Loucy (cell line): ENCODE measurements at regions not wholly inside any gene's neighbourhood (a gene's known extent, or its start where the extent isn't known, plus 50 kb on each side); places are given as distances from the start of the nearest gene placed in this dataset.
"Not testable (repeated sequence)": the region's sequence is repeated elsewhere in the genome, so short reads cannot be mapped to it uniquely, and the experiment has no call there.

Experiments
- H2AFZ ChIP-seq: fragments of 200-600 bp; sonication (generic); 2 replicates; pipeline ENCODE4 v1.6.0; 2016; ENCODE audit warnings: antibody characterized with exemption, mild to moderate bottlenecking, low read length, moderate library complexity
- H3F3A ChIP-seq: fragments of 200-600 bp; 2 replicates; pipeline ENCODE4 v1.6.0; 2016; ENCODE audit warnings: antibody characterized with exemption, low read depth, mild to moderate bottlenecking
- H3K27me3 ChIP-seq: fragments of 200-600 bp; sonication (generic); 2 replicates; pipeline ENCODE4 v1.6.1; 2014; ENCODE audit warnings: low read length, mild to moderate bottlenecking; ENCODE audit not compliant: insufficient read depth, poor library complexity, severe bottlenecking
- H3K36me3 ChIP-seq: fragments of 200-600 bp; sonication (generic); 2 replicates; pipeline ENCODE4 v1.6.1; 2016; ENCODE audit warnings: low read length; ENCODE audit not compliant: insufficient read depth
- H3K4me1 ChIP-seq: fragments of 200-600 bp; sonication (generic); 2 replicates; pipeline ENCODE4 v1.5.1; 2014; ENCODE audit warnings: low read length, mild to moderate bottlenecking; ENCODE audit not compliant: insufficient read depth, poor library complexity, severe bottlenecking
- H3K4me2 ChIP-seq: fragments of 200-600 bp; sonication (generic); 2 replicates; pipeline ENCODE4 v1.6.0; 2014; ENCODE audit warnings: antibody characterized with exemption, low read length, low read depth, mild to moderate bottlenecking; ENCODE audit not compliant: poor library complexity, severe bottlenecking
- H3K4me3 ChIP-seq: fragments of 200-600 bp; sonication (generic); 2 replicates; pipeline ENCODE4 v1.5.1; 2014; ENCODE audit warnings: low read length, mild to moderate bottlenecking, mixed read lengths; ENCODE audit not compliant: poor library complexity, severe bottlenecking
- H3K79me2 ChIP-seq: fragments of 200-600 bp; sonication (generic); 2 replicates; pipeline ENCODE4 v1.6.1; 2014; ENCODE audit warnings: low read length; ENCODE audit not compliant: insufficient read depth
- H3K9ac ChIP-seq: fragments of 200-600 bp; sonication (generic); 2 replicates; pipeline ENCODE4 v1.6.0; 2014; ENCODE audit warnings: mild to moderate bottlenecking, low read depth, low read length, moderate library complexity; ENCODE audit not compliant: poor library complexity, severe bottlenecking
- H3K9me2 ChIP-seq: fragments of 200-600 bp; sonication (generic); replicated peaks from 2 replicates; pipeline ENCODE4 v1.6.1; 2016; ENCODE audit warnings: low read depth, low read length, mixed read lengths
- H3K9me3 ChIP-seq: fragments of 200-600 bp; sonication (generic); 2 replicates; pipeline ENCODE4 v1.6.1; 2014; ENCODE audit warnings: mild to moderate bottlenecking, antibody characterized with exemption, low read length, low read depth; ENCODE audit not compliant: insufficient read depth
- H4K20me1 ChIP-seq: fragments of 200-600 bp; sonication (generic); 2 replicates; pipeline ENCODE4 v1.6.0; 2014; ENCODE audit warnings: antibody characterized with exemption, low read length, mild to moderate bottlenecking; ENCODE audit not compliant: insufficient read depth, poor library complexity, severe bottlenecking
- CTCF ChIP-seq: fragments of 200-600 bp; sonication (generic); conservative IDR thresholded peaks from 2 replicates; pipeline ENCODE4 v1.5.1; 2014; ENCODE audit warnings: mild to moderate bottlenecking, antibody characterized with exemption, low read length
- EZH2phosphoT487 ChIP-seq: fragments of 200-600 bp; IDR thresholded peaks from 2 replicates; pipeline ENCODE4 v1.6.1; 2018; ENCODE audit warnings: antibody characterized with exemption, mild to moderate bottlenecking, moderate library complexity, borderline replicate concordance

GRCh38 chr5:50325237-50325832 lies 115.8 kb downstream of the EMB start:
- no peaks in the 10 kb centered on the region for H3K9me2 ChIP-seq
- H3K9me3 ChIP-seq = no peaks in the 10 kb centered on the region
- no peaks in the 10 kb centered on the region for H3F3A ChIP-seq
- H3K79me2 ChIP-seq = no peaks in the 10 kb centered on the region
- no peaks in the 10 kb centered on the region for H3K36me3 ChIP-seq
- H3K4me3 ChIP-seq = no peak overlapping the region
- H3K9ac ChIP-seq = no peak overlapping the region
- H4K20me1 ChIP-seq = no peaks in the 10 kb centered on the region
- H2AFZ ChIP-seq = no peak overlapping the region
- no peaks in the 10 kb centered on the region for H3K27me3 ChIP-seq
- no peaks in the 10 kb centered on the region for H3K4me1 ChIP-seq
- TF ChIP-seq CTCF (peak; percentile 91), EZH2phosphoT487 (no peak)
- no peak overlapping the region for H3K4me2 ChIP-seq

GRCh38 chr5:50320131-50320749 lies 120.8 kb downstream of the EMB start:
- H3K4me3 ChIP-seq = no peak overlapping the region

DNA sequence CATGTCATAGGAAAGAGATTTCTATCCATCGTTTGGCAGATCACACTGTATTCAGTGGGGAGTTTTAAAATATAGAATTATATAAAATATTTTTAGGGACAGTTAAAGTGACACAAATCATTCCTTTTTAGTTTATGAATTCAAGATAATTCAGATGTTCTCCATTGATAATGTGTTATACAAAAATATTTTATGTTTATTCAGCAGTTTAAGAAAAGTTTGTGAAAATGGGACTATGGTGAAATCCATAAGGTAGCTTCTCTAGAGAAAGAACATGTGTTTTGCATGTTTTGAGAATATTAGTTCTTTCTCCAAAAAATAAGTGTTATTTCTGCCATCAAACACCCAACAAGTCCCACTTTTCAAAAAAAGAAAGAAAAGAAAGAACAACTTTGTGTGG lies 122.9 kb downstream of the EMB start:
- no peaks in the 10 kb centered on the region for H3K36me3 ChIP-seq
- no peaks in the 10 kb centered on the region for H3F3A ChIP-seq
- no peak overlapping the region for H3K4me2 ChIP-seq
- H2AFZ ChIP-seq = no peak overlapping the region
- no peaks in the 10 kb centered on the region for H3K9me2 ChIP-seq
- H3K27me3 ChIP-seq = no peaks in the 10 kb centered on the region
- no peaks in the 10 kb centered on the region for H4K20me1 ChIP-seq
- no peak overlapping the region for H3K9ac ChIP-seq
- no peak for TF ChIP-seq EZH2phosphoT487
- TF ChIP-seq CTCF = no peak
- H3K9me3 ChIP-seq = no peaks in the 10 kb centered on the region
- H3K79me2 ChIP-seq = no peaks in the 10 kb centered on the region
- H3K4me3 ChIP-seq = no peak overlapping the region
- H3K4me1 ChIP-seq = no peaks in the 10 kb centered on the region

More at GRCh38 chr5:50320131-50320749, 120.8 kb downstream of the EMB start:
- Histone ChIP-seq H3K9me3 (no peaks in the 10 kb centered on the region), H3K4me2 (no peak overlapping the region), H3K4me1 (no peaks in the 10 kb centered on the region), H3F3A (no peaks in the 10 kb centered on the region), H4K20me1 (no peaks in the 10 kb centered on the region), H3K36me3 (no peaks in the 10 kb centered on the region), H3K9ac (no peak overlapping the region), H3K9me2 (no peaks in the 10 kb centered on the region), H3K79me2 (no peaks in the 10 kb centered on the region), H3K27me3 (no peaks in the 10 kb centered on the region), H2AFZ (no peak overlapping the region)
- TF ChIP-seq EZH2phosphoT487 (no peak), CTCF (peak; percentile 76)

GRCh38 chr5:50306488-50306887 lies 134.6 kb downstream of the EMB start:
- H3K4me1 ChIP-seq, H3K9ac ChIP-seq, H3K4me2 ChIP-seq, H3F3A ChIP-seq, H3K27me3 ChIP-seq, H3K79me2 ChIP-seq, H3K4me3 ChIP-seq, H4K20me1 ChIP-seq, H3K9me2 ChIP-seq, H3K36me3 ChIP-seq, H2AFZ ChIP-seq, H3K9me3 ChIP-seq: not testable (repeated sequence)
